BE2C (cell line): ENCODE measurements at regions not wholly inside any gene's neighbourhood (a gene's known extent, or its start where the extent isn't known, plus 50 kb on each side); places are given as distances from the start of the nearest gene placed in this dataset.

ENCODE experiments used
- DNase-seq: peaks from one replicate; pipeline ENCODE4 v3.0.0-alpha.2; 2020
- H3K27me3 ChIP-seq: fragments of 250-450 bp; sonication (Bioruptor Pico); 2 replicates; pipeline ENCODE4 v1.5.1; 2020; ENCODE audit warnings: mild to moderate bottlenecking
- H3K36me3 ChIP-seq: fragments of 250-450 bp; sonication (Bioruptor Pico); 2 replicates; pipeline ENCODE4 v1.5.1; 2020; ENCODE audit warnings: mild to moderate bottlenecking
- H3K4me1 ChIP-seq: fragments of 250-450 bp; sonication (Bioruptor Pico); 2 replicates; pipeline ENCODE4 v1.5.1; 2020
- H3K4me3 ChIP-seq: 2 replicates; pipeline ENCODE4 v1.5.1; 2011; ENCODE audit warnings: low read depth, low read length
- H3K9me3 ChIP-seq: fragments of 250-450 bp; sonication (Bioruptor Pico); 2 replicates; pipeline ENCODE4 v1.5.1; 2020
- TF ChIP-seq, protein P1 (sequence below): IDR thresholded peaks from 2 replicates; pipeline ENCODE4 v1.5.1; 2012; ENCODE audit warnings: mild to moderate bottlenecking, low read depth, low read length

DNA sequence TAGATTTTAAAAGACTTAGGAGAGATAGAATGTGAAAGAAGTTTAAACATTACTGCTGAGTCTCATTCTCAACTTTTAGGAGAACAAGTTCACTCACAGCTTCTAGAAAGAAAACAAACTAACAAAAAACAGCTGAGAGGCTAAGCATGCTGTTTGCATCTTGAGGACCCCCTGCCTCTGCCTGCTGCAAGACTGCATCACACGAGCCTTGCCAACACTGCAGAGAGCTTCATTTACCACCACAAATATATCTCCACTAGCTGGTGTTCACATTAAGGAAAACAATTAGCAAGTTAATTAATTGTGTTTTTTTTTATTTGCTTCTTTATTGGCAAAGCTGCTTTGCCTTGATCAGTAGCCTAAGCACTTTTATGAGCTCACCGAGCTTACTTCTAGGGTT lies 336.6 kb upstream of the KIAA1217 start:
- no peak overlapping the region for H3K4me3 ChIP-seq
- TF ChIP-seq, protein P1, sequence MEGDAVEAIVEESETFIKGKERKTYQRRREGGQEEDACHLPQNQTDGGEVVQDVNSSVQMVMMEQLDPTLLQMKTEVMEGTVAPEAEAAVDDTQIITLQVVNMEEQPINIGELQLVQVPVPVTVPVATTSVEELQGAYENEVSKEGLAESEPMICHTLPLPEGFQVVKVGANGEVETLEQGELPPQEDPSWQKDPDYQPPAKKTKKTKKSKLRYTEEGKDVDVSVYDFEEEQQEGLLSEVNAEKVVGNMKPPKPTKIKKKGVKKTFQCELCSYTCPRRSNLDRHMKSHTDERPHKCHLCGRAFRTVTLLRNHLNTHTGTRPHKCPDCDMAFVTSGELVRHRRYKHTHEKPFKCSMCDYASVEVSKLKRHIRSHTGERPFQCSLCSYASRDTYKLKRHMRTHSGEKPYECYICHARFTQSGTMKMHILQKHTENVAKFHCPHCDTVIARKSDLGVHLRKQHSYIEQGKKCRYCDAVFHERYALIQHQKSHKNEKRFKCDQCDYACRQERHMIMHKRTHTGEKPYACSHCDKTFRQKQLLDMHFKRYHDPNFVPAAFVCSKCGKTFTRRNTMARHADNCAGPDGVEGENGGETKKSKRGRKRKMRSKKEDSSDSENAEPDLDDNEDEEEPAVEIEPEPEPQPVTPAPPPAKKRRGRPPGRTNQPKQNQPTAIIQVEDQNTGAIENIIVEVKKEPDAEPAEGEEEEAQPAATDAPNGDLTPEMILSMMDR = no peak
- no peaks in the 10 kb centered on the region for H3K36me3 ChIP-seq
- no peaks in the 10 kb centered on the region for H3K27me3 ChIP-seq
- no peaks in the 10 kb centered on the region for H3K4me1 ChIP-seq
- no peak for DNase-seq
- H3K9me3 ChIP-seq = no peaks in the 10 kb centered on the region

DNA sequence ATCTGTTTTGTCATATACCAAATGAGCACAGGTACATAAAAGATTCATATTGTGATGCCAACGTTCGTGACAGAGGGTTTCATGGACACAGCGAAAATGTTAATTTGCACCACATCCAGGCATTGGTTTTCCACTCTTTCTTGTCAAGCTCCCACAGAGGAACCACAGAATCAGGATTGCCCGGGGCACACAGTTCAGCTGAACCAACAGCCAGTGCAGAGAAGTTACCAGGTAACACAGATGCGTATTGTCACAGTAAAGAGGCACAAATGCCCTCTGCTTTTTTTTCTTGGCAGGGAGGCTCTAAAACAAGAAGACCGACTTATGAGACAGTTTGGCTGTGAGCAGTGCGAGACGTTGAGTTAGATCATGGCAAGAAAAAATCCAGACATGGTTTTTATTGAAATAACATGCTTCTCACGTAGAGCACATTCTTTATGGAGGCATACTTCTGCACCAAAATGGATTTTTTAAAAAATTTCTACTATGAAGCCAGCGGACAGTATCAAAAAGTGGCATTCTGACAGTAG lies 331.1 kb upstream of the KIAA1217 start:
- H3K36me3 ChIP-seq = no peaks in the 10 kb centered on the region
- H3K4me3 ChIP-seq = no peak overlapping the region
- H3K27me3 ChIP-seq = no peaks in the 10 kb centered on the region
- no peak for DNase-seq
- H3K9me3 ChIP-seq = no peaks in the 10 kb centered on the region
- no peaks in the 10 kb centered on the region for H3K4me1 ChIP-seq
- TF ChIP-seq, protein P1 = no peak

DNA sequence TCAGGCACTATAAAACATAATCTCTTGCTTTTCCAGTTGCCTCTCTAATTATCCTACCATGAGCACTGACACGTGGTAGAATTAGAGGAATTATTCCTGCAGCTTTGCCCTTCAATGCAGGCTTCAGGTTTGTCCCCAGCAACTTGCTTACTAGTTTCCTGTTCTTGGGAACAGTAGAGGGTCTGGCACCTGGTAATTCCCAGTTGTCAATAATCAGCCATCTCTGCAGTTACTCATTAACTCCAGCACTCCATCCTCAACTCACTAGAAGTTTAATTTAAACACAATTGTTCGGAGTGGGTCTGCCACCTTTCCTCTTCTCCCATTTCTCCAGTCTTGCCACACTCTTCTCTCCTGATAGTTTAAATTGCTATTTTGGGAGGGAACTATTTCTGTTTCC lies 324.3 kb upstream of the KIAA1217 start:
- Histone ChIP-seq H3K4me3 (no peak overlapping the region), H3K27me3 (no peaks in the 10 kb centered on the region), H3K9me3 (no peaks in the 10 kb centered on the region), H3K36me3 (no peaks in the 10 kb centered on the region), H3K4me1 (no peaks in the 10 kb centered on the region)
- DNase-seq = no peak
- TF ChIP-seq, protein P1 = no peak

DNA sequence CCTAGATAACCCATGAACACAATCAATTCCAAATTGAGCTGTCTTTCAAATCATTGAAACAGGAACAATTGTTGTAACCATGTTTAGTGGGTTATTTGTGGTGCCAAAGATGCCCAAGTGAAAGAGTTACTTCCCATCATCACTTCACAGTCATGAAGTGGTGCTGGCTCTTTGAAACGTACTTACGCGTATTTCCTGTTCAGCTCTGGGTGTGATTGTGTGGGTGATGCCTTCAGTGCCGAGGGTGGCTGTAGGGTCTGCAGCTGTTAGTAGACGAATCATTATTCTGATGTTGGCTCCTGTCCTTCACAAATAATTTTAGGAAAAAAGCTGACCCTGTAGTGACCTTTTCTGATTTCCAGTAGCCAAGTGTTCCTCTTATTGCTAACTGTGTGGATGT lies 323.1 kb upstream of the KIAA1217 start:
- Histone ChIP-seq H3K36me3 (no peaks in the 10 kb centered on the region), H3K9me3 (no peaks in the 10 kb centered on the region), H3K27me3 (no peaks in the 10 kb centered on the region), H3K4me1 (no peaks in the 10 kb centered on the region), H3K4me3 (no peak overlapping the region)
- DNase-seq = no peak
- TF ChIP-seq, protein P1 = no peak

DNA sequence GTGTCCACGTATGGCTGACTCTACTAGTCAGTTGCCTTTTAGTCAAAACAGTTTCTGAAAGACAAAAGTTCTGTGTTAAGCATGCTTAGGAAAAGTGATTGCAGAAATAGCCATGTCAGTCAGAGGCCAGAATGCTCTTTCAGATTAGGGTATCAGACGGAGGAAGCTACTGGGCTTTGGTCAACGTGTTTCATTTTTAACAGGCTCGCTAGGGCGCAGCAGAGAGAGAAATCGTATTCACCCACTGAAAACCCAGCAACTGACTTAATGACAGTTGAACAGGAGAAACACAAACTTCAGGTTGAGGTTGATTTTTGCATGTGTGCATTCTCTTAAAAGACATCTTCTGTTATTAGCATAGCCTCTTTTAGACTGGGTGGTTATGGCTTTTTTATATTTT lies 322.6 kb upstream of the KIAA1217 start:
- DNase-seq = no peak
- H3K27me3 ChIP-seq = no peaks in the 10 kb centered on the region
- H3K4me1 ChIP-seq = no peaks in the 10 kb centered on the region
- H3K9me3 ChIP-seq = no peaks in the 10 kb centered on the region
- H3K36me3 ChIP-seq = no peaks in the 10 kb centered on the region
- H3K4me3 ChIP-seq = no peak overlapping the region
- TF ChIP-seq, protein P1 = no peak

DNA sequence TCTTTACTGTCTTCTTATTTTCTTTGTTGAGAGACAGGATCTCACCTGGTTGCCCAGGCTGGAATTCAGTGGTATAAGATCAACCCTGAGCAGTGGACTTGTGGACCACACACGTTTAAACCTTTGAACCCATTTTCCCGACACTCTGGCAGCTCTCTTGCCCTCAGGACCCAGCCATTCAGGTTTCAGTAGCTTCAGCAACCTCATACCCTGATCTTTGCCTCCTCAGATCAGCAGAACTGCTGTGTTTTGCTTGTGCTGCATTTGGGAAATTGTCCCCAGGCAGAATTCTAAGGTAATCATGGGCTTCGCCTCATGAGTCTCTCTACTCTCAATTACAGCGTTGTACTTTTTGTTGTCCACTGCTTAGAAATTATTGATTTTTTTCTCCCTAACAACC lies 317.6 kb upstream of the KIAA1217 start:
- Histone ChIP-seq H3K4me3 (no peak overlapping the region), H3K27me3 (no peaks in the 10 kb centered on the region), H3K4me1 (no peaks in the 10 kb centered on the region), H3K36me3 (no peaks in the 10 kb centered on the region), H3K9me3 (no peaks in the 10 kb centered on the region)
- DNase-seq = no peak
- TF ChIP-seq, protein P1 = no peak
